ENCODE measurements at regions not wholly inside any gene's neighbourhood (a gene's known extent, or its start where the extent isn't known, plus 50 kb on each side); places are given as distances from the start of the nearest gene placed in this dataset.

- TF ChIP-seq CTCF (IDR thresholded peaks at IDR 0.05; ENCODE audit: poor library complexity) (no peak), EZH2 (IDR thresholded peaks at IDR 0.05; ENCODE audit: borderline replicate concordance) (no peak), EZH2phosphoT487 (IDR thresholded peaks at IDR 0.05; ENCODE audit: low read depth, severe bottlenecking, unreplicated experiment) (no peak)
These were observed 385.5 kb downstream of the TENT5A start for GRCh38 chr6:81366972-81367371.

All from hepatocyte (in vitro differentiated cells).